ENCODE measurements at regions not wholly inside any gene's neighbourhood (a gene's known extent, or its start where the extent isn't known, plus 50 kb on each side); places are given as distances from the start of the nearest gene placed in this dataset.

GRCh38 chr9:23945897-23946296 lies 119.9 kb upstream of the ELAVL2 start:
- Mint-ChIP-seq H3K9me3 (ENCODE audit: insufficient read depth) (no peaks in the 10 kb centered on the region), H3K4me3 (no peak overlapping the region), H3K4me1 (no peaks in the 10 kb centered on the region), H3K27me3 (no peaks in the 10 kb centered on the region), H3K27ac (no peak overlapping the region)
- no peak overlapping the region for H3K27ac ChIP-seq (ENCODE audit: low read length in 2 of 2)
- no peaks in the 10 kb centered on the region for H3K27me3 ChIP-seq (replicated peaks in 1 of 4; ENCODE audit: control extremely low read depth in 1 of 4, control insufficient read depth in 3 of 4, insufficient read depth in 4 of 4, low read length in 3 of 4)
- H3K4me3 ChIP-seq (ENCODE audit: control extremely low read depth in 1 of 5, extremely low read depth in 1 of 5, insufficient read depth in 1 of 5, low read depth in 2 of 5, low read length in 4 of 5), result no peak overlapping the region
- H3K9ac ChIP-seq (ENCODE audit: low read length), result no peak overlapping the region
- no peak for TF ChIP-seq EZH2 (IDR thresholded peaks at IDR 0.05; ENCODE audit: borderline replicate concordance, insufficient read depth, low read depth, low read length, poor library complexity, severe bottlenecking)
- no peak for TF ChIP-seq CTCF (IDR thresholded peaks at IDR 0.05)
- H3K4me1 ChIP-seq (ENCODE audit: control insufficient read depth in 2 of 2, insufficient read depth in 2 of 2, low read length in 2 of 2), result no peaks in the 10 kb centered on the region
- intact Hi-C loops (cut with micrococcal nuclease), result no loop called here
- no peaks in the 10 kb centered on the region for H3K79me2 ChIP-seq (ENCODE audit: control insufficient read depth, insufficient read depth, low read length)
- H4K20me1 ChIP-seq (ENCODE audit: control insufficient read depth, insufficient read depth, low read length, poor library complexity, severe bottlenecking), result no peaks in the 10 kb centered on the region
- no peak overlapping the region for H3K4me2 ChIP-seq (replicated peaks; ENCODE audit: low read depth, low read length, poor library complexity, severe bottlenecking)
- peaks cover 0 to 10% (median 4%) of the 10 kb centered on the region in 3 donors for H3K9me3 ChIP-seq (ENCODE audit: control extremely low read depth in 1 of 3, control insufficient read depth in 2 of 3, insufficient read depth in 1 of 3, low read length in 2 of 3)
- H2AFZ ChIP-seq (ENCODE audit: insufficient read depth, low read depth, low read length, poor library complexity, severe bottlenecking), result no peak overlapping the region
- ATAC-seq (ENCODE audit: low read depth), result no peak
- CTCF ChIA-PET, result no interaction called here
- DNase-seq, result no peak
- WGBS (ENCODE audit: insufficient coverage), result 88% methylated on average over 3 of the region's 6 CpGs
- H3K36me3 ChIP-seq (replicated peaks in 1 of 2; ENCODE audit: control extremely low read depth in 1 of 2, control insufficient read depth in 1 of 2, extremely low read depth in 1 of 2, insufficient read depth in 2 of 2, low read length in 1 of 2), result no peaks in the 10 kb centered on the region
- POLR2A ChIA-PET, result no interaction called here

- POLR2A ChIA-PET, result no interaction called here
- H3K79me2 ChIP-seq (ENCODE audit: control insufficient read depth, insufficient read depth, low read length), result no peaks in the 10 kb centered on the region
- H2AFZ ChIP-seq (ENCODE audit: insufficient read depth, low read depth, low read length, poor library complexity, severe bottlenecking), result no peak overlapping the region
- Mint-ChIP-seq H3K4me3 (no peak overlapping the region), H3K4me1 (no peaks in the 10 kb centered on the region), H3K27me3 (no peaks in the 10 kb centered on the region), H3K9me3 (ENCODE audit: insufficient read depth) (no peaks in the 10 kb centered on the region), H3K27ac (no peak overlapping the region)
- CTCF ChIA-PET, result no interaction called here
- H3K4me3 ChIP-seq (ENCODE audit: control extremely low read depth in 1 of 5, extremely low read depth in 1 of 5, insufficient read depth in 1 of 5, low read depth in 2 of 5, low read length in 4 of 5), result no peak overlapping the region
- no peak for TF ChIP-seq CTCF (IDR thresholded peaks at IDR 0.05)
- no peak for TF ChIP-seq EZH2 (IDR thresholded peaks at IDR 0.05; ENCODE audit: borderline replicate concordance, insufficient read depth, low read depth, low read length, poor library complexity, severe bottlenecking)
- H4K20me1 ChIP-seq (ENCODE audit: control insufficient read depth, insufficient read depth, low read length, poor library complexity, severe bottlenecking), result no peaks in the 10 kb centered on the region
- H3K36me3 ChIP-seq (replicated peaks in 1 of 2; ENCODE audit: control extremely low read depth in 1 of 2, control insufficient read depth in 1 of 2, extremely low read depth in 1 of 2, insufficient read depth in 2 of 2, low read length in 1 of 2), result no peaks in the 10 kb centered on the region
- intact Hi-C loops (cut with micrococcal nuclease), result no loop called here
- H3K9me3 ChIP-seq (ENCODE audit: control extremely low read depth in 1 of 3, control insufficient read depth in 2 of 3, insufficient read depth in 1 of 3, low read length in 2 of 3), result peaks cover 0 to 10% (median 5%) of the 10 kb centered on the region in 3 donors
- no peaks in the 10 kb centered on the region for H3K27me3 ChIP-seq (replicated peaks in 1 of 4; ENCODE audit: control extremely low read depth in 1 of 4, control insufficient read depth in 3 of 4, insufficient read depth in 4 of 4, low read length in 3 of 4)
- no peak overlapping the region for H3K9ac ChIP-seq (ENCODE audit: low read length)
- no peak for DNase-seq
- ATAC-seq (ENCODE audit: low read depth), result no peak
- H3K4me1 ChIP-seq (ENCODE audit: control insufficient read depth in 2 of 2, insufficient read depth in 2 of 2, low read length in 2 of 2), result no peaks in the 10 kb centered on the region
- no peak overlapping the region for H3K27ac ChIP-seq (ENCODE audit: low read length in 2 of 2)
- no CpG with 5 or more reads among the region's 3 CpGs for WGBS (ENCODE audit: insufficient coverage)
- H3K4me2 ChIP-seq (replicated peaks; ENCODE audit: low read depth, low read length, poor library complexity, severe bottlenecking), result no peak overlapping the region
Measured at GRCh38 chr9:23941051-23941450, 115.0 kb upstream of the ELAVL2 start.
